GM12873 (cell line): ENCODE measurements at regions not wholly inside any gene's neighbourhood (a gene's known extent, or its start where the extent isn't known, plus 50 kb on each side); places are given as distances from the start of the nearest gene placed in this dataset.

Source experiments
- CTCF ChIP-seq: IDR thresholded peaks from 2 replicates; pipeline ENCODE4 v1.5.1; 2012; ENCODE audit warnings: low read depth, mild to moderate bottlenecking, moderate library complexity, low read length, control low read depth; ENCODE audit not compliant: insufficient read depth; ENCODE audit errors: missing control alignments

GRCh38 chr4:19063662-19064061, 1042.1 kb upstream of the LCORL start:
- TF ChIP-seq CTCF, result no peak

- TF ChIP-seq CTCF, result no peak
Measured at GRCh38 chr4:19054916-19055315, 1033.4 kb upstream of the LCORL start.

GRCh38 chr4:19051831-19052230, 1030.3 kb upstream of the LCORL start:
- no peak for TF ChIP-seq CTCF

- no peak for TF ChIP-seq CTCF
Measured at GRCh38 chr4:19047279-19047880, 1025.8 kb upstream of the LCORL start.

GRCh38 chr4:19039816-19040215, 1018.3 kb upstream of the LCORL start:
- TF ChIP-seq CTCF, result no peak

GRCh38 chr4:19038231-19038630, 1016.7 kb upstream of the LCORL start:
- no peak for TF ChIP-seq CTCF

GRCh38 chr4:19033816-19034733, 1012.5 kb upstream of the LCORL start:
- TF ChIP-seq CTCF, result no peak
